ENCODE measurements at regions not wholly inside any gene's neighbourhood (a gene's known extent, or its start where the extent isn't known, plus 50 kb on each side); places are given as distances from the start of the nearest gene placed in this dataset.

DNA sequence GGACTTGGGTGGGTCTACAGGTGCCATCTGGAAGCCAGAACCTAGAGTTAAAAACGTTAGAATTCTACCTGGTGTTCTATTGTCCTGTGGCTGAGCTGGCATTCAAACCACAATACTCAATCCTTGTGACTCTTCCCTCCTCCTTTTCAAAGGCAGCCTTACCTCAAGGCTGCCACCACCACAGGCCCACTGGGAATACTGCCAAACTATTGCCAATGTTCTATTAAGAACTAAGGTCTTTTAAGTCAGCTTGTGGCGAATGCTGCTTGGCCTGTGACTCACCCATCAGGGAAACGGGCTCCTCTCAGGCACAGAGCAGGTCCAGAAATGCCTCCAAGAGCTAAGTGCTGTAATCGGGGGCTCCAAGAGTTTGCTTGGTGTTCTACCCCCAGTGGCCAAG is 1008.4 kb downstream of the JRKL start:
- no peak for TF ChIP-seq HNRNPK (IDR thresholded peaks at IDR 0.05; ENCODE audit: low read depth, low read length, poor library complexity, severe bottlenecking)
- TF ChIP-seq, protein P1, sequence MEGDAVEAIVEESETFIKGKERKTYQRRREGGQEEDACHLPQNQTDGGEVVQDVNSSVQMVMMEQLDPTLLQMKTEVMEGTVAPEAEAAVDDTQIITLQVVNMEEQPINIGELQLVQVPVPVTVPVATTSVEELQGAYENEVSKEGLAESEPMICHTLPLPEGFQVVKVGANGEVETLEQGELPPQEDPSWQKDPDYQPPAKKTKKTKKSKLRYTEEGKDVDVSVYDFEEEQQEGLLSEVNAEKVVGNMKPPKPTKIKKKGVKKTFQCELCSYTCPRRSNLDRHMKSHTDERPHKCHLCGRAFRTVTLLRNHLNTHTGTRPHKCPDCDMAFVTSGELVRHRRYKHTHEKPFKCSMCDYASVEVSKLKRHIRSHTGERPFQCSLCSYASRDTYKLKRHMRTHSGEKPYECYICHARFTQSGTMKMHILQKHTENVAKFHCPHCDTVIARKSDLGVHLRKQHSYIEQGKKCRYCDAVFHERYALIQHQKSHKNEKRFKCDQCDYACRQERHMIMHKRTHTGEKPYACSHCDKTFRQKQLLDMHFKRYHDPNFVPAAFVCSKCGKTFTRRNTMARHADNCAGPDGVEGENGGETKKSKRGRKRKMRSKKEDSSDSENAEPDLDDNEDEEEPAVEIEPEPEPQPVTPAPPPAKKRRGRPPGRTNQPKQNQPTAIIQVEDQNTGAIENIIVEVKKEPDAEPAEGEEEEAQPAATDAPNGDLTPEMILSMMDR (IDR thresholded peaks at IDR 0.05 in 2 of 3, conservative IDR thresholded peaks at IDR 0.05 in 1 of 3; ENCODE audit: insufficient read depth in 2 of 3, low read depth in 1 of 3, low read length in 3 of 3): no peak
- TF ChIP-seq, protein P2, sequence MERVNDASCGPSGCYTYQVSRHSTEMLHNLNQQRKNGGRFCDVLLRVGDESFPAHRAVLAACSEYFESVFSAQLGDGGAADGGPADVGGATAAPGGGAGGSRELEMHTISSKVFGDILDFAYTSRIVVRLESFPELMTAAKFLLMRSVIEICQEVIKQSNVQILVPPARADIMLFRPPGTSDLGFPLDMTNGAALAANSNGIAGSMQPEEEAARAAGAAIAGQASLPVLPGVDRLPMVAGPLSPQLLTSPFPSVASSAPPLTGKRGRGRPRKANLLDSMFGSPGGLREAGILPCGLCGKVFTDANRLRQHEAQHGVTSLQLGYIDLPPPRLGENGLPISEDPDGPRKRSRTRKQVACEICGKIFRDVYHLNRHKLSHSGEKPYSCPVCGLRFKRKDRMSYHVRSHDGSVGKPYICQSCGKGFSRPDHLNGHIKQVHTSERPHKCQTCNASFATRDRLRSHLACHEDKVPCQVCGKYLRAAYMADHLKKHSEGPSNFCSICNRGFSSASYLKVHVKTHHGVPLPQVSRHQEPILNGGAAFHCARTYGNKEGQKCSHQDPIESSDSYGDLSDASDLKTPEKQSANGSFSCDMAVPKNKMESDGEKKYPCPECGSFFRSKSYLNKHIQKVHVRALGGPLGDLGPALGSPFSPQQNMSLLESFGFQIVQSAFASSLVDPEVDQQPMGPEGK (CRISPR knock-in tag; IDR thresholded peaks at IDR 0.05; ENCODE audit: borderline replicate concordance): no peak
- TF ChIP-seq SRSF1 (IDR thresholded peaks at IDR 0.05; ENCODE audit: low read depth, low read length): no peak

Measured in K562 (cell line).